HCT116 (cell line): ENCODE measurements at regions not wholly inside any gene's neighbourhood (a gene's known extent, or its start where the extent isn't known, plus 50 kb on each side); places are given as distances from the start of the nearest gene placed in this dataset.

Source experiments
- ATAC-seq: fragments of 200-7000 bp; cut with Tn5 transposase; 2 replicates; pipeline ENCODE4 v1.9.1; 2020; ENCODE audit warnings: mild to moderate bottlenecking, moderate library complexity
- BruUV-seq: library from RNA; stranded (reverse); fragments of 400-500 nt; replicated peaks from 2 replicates; lab custom pipeline; 2021; lab: Mats Ljungman, UMichigan
- CTCF ChIA-PET: fragments of 300-600 bp; sonication (Branson Sonifier 250); formaldehyde crosslinking; loops from one replicate; lab custom pipeline; 2021; ENCODE audit warnings: antibody characterized with exemption; lab: Charles Lee
- POLR2A ChIA-PET: fragments of 300-600, 350-600 bp; sonication (Branson Sonifier 250); formaldehyde crosslinking; loops from one replicate; lab custom pipeline; 2021; ENCODE audit warnings: antibody characterized with exemption; lab: Charles Lee
- RAD21 ChIA-PET, 2 experiments: fragments of 300-600 bp; sonication (Branson Sonifier 250); formaldehyde crosslinking; loops; one replicate each; lab custom pipeline; 2023; ENCODE audit warnings: low total read pairs in 2 of 2; ENCODE audit not compliant: uncharacterized antibody in 2 of 2, unreplicated experiment in 2 of 2, low non-redundant PET in 1 of 2; lab: Charles Lee
- DNase-seq: peaks from one replicate; pipeline ENCODE4 v3.0.0-alpha.2; 2010; ENCODE audit warnings: low read depth, low spot score
- H2AFZ ChIP-seq: fragments of 200-600 bp; shearing (Covaris generic), sonication (generic); 2 replicates; pipeline ENCODE4 v1.6.1; 2017; ENCODE audit warnings: low read depth, mixed run types, mixed read lengths, antibody characterized with exemption, low read length; ENCODE audit not compliant: poor library complexity, severe bottlenecking
- H3K27ac ChIP-seq: 2 replicates; pipeline ENCODE4 v1.5.1; 2012; ENCODE audit warnings: low read depth, low read length
- H3K27me3 ChIP-seq: fragments of 200-600 bp; sonication (generic); 2 replicates; pipeline ENCODE4 v1.6.1; 2016; ENCODE audit warnings: mixed run types, low read length, mixed read lengths; ENCODE audit not compliant: insufficient read depth
- H3K36me3 ChIP-seq, 2 experiments: fragments of 200-500 bp in 1 of 2; fragments of 200-600 bp in 1 of 2; sonication (Bioruptor generic) in 1 of 2; sonication (generic) in 1 of 2; 2 replicates each; pipeline versions ENCODE4 v1.5.1 to v1.6.1; 2014 to 2016; ENCODE audit warnings: low read length in 2 of 2, inconsistent platforms in 1 of 2, mixed read lengths in 1 of 2, mixed run types in 1 of 2; ENCODE audit not compliant: insufficient read depth in 2 of 2, control insufficient read depth in 1 of 2
- H3K4me1 ChIP-seq, 2 experiments: fragments of 200-600 bp in 1 of 2; sonication (generic) in 1 of 2; 2 replicates each; pipeline versions ENCODE4 v1.5.1 to v1.6.1; 2012 to 2017; ENCODE audit warnings: low read length in 2 of 2, inconsistent platforms in 1 of 2, mild to moderate bottlenecking in 1 of 2, mixed read lengths in 1 of 2, mixed run types in 1 of 2, moderate library complexity in 1 of 2; ENCODE audit not compliant: insufficient read depth in 2 of 2, control insufficient read depth in 1 of 2
- H3K4me2 ChIP-seq: fragments of 200-600 bp; sonication (generic); 2 replicates; pipeline ENCODE4 v1.6.1; 2017; ENCODE audit warnings: mixed run types, low read length, mixed read lengths
- H3K4me3 ChIP-seq, 2 experiments: fragments of 200-600 bp in 1 of 2; sonication (generic) in 1 of 2; replicated peaks in 1 of 2; 2 replicates each; pipeline ENCODE4 v1.5.1; 2011 to 2016; ENCODE audit warnings: low read length in 2 of 2, control low read depth in 1 of 2, low read depth in 1 of 2, mild to moderate bottlenecking in 1 of 2, mixed read lengths in 1 of 2, mixed run types in 1 of 2
- H3K79me2 ChIP-seq: fragments of 200-600 bp; sonication (generic); 2 replicates; pipeline ENCODE4 v1.6.1; 2017; ENCODE audit warnings: mild to moderate bottlenecking, mixed run types, low read length, moderate library complexity, mixed read lengths; ENCODE audit not compliant: insufficient read depth
- H3K9ac ChIP-seq: fragments of 200-600 bp; sonication (generic); 2 replicates; pipeline ENCODE4 v1.6.1; 2016; ENCODE audit warnings: low read length, mixed read lengths
- H3K9me2 ChIP-seq: fragments of 200-600 bp; sonication (generic), shearing (Covaris generic); 2 replicates; pipeline ENCODE4 v1.6.1; 2017; ENCODE audit warnings: mixed run types, mild to moderate bottlenecking, moderate library complexity; ENCODE audit not compliant: insufficient read depth
- H3K9me3 ChIP-seq, 2 experiments: fragments of 200-500 bp in 1 of 2; fragments of 200-600 bp in 1 of 2; sonication (Bioruptor generic) in 1 of 2; sonication (generic) in 1 of 2; 2 replicates each; pipeline ENCODE4 v1.6.1; 2014 to 2017; ENCODE audit warnings: low read length in 2 of 2, mixed read lengths in 2 of 2, inconsistent platforms in 1 of 2, low read depth in 1 of 2, mild to moderate bottlenecking in 1 of 2, mixed run types in 1 of 2, moderate library complexity in 1 of 2; ENCODE audit not compliant: control insufficient read depth in 1 of 2, insufficient read depth in 1 of 2
- H4K20me1 ChIP-seq: fragments of 200-600 bp; sonication (generic), shearing (Covaris generic); 2 replicates; pipeline ENCODE4 v1.6.1; 2017; ENCODE audit warnings: mixed run types, mild to moderate bottlenecking, moderate library complexity; ENCODE audit not compliant: insufficient read depth
- CBX3 ChIP-seq: IDR thresholded peaks from 2 replicates; pipeline ENCODE4 v1.6.1; 2012; ENCODE audit warnings: low read depth
- EGR1 ChIP-seq: IDR thresholded peaks from 2 replicates; pipeline ENCODE4 v1.6.1; 2012; ENCODE audit warnings: low read depth
- EZH2phosphoT487 ChIP-seq: fragments of 200-600 bp; IDR thresholded peaks from 2 replicates; pipeline ENCODE4 v1.6.1; 2018; ENCODE audit warnings: antibody characterized with exemption, borderline replicate concordance
- FOSL1 ChIP-seq: IDR thresholded peaks from 2 replicates; pipeline ENCODE4 v1.6.1; 2012; ENCODE audit warnings: low read depth
- POLR2A ChIP-seq: IDR thresholded peaks from 2 replicates; pipeline ENCODE4 v1.7.0; 2011; ENCODE audit warnings: borderline replicate concordance; ENCODE audit not compliant: insufficient read depth, insufficient read length; ENCODE audit errors: extremely low read depth
- POLR2AphosphoS5 ChIP-seq: IDR thresholded peaks from 2 replicates; pipeline ENCODE4 v1.6.1; 2011; ENCODE audit warnings: mild to moderate bottlenecking, low read depth, low read length, moderate library complexity
- RAD21 ChIP-seq: IDR thresholded peaks from 2 replicates; pipeline ENCODE4 v1.6.1; 2012; ENCODE audit warnings: low read depth, mild to moderate bottlenecking
- SIN3A ChIP-seq: IDR thresholded peaks from 2 replicates; pipeline ENCODE4 v1.6.1; 2012; ENCODE audit warnings: low read depth
- SP1 ChIP-seq: IDR thresholded peaks from 2 replicates; pipeline ENCODE4 v1.6.1; 2012; ENCODE audit warnings: low read depth
- TCF7L2 ChIP-seq: IDR thresholded peaks from 2 replicates; pipeline ENCODE4 v1.7.0; 2011; ENCODE audit warnings: borderline replicate concordance, inconsistent platforms; ENCODE audit not compliant: insufficient read depth, insufficient read length; ENCODE audit errors: extremely low read depth
- YY1 ChIP-seq: IDR thresholded peaks from 2 replicates; pipeline ENCODE4 v1.6.1; 2011; ENCODE audit warnings: low read length, low read depth, moderate library complexity, mild to moderate bottlenecking; ENCODE audit not compliant: insufficient replicate concordance; ENCODE audit errors: extremely low read depth
- ZFX ChIP-seq: fragments of 450-650 bp; IDR thresholded peaks from 2 replicates; pipeline ENCODE4 v1.6.1; 2017
- intact Hi-C: fragments of 100-400 bp; cut with micrococcal nuclease; formaldehyde crosslinking; loops from 2 replicates; pipeline ENCODE4 v1.10.0; 2022
- TF ChIP-seq, protein P1 (sequence below): IDR thresholded peaks from 2 replicates; pipeline ENCODE4 v1.6.1; 2012
- TF ChIP-seq, protein P2 (sequence below), 3 experiments: fragments of 200-600 bp in 1 of 3; sonication (generic) in 1 of 3; IDR thresholded peaks in 2 of 3; conservative IDR thresholded peaks in 1 of 3; 2 replicates each; pipeline ENCODE4 v1.5.1; 2012 to 2017; ENCODE audit warnings: low read depth in 2 of 3, low read length in 2 of 3, antibody characterized with exemption in 1 of 3, borderline replicate concordance in 1 of 3, control low read depth in 1 of 3, mild to moderate bottlenecking in 1 of 3, mixed read lengths in 1 of 3, mixed run types in 1 of 3, moderate library complexity in 1 of 3; ENCODE audit not compliant: insufficient read depth in 1 of 3

DNA sequence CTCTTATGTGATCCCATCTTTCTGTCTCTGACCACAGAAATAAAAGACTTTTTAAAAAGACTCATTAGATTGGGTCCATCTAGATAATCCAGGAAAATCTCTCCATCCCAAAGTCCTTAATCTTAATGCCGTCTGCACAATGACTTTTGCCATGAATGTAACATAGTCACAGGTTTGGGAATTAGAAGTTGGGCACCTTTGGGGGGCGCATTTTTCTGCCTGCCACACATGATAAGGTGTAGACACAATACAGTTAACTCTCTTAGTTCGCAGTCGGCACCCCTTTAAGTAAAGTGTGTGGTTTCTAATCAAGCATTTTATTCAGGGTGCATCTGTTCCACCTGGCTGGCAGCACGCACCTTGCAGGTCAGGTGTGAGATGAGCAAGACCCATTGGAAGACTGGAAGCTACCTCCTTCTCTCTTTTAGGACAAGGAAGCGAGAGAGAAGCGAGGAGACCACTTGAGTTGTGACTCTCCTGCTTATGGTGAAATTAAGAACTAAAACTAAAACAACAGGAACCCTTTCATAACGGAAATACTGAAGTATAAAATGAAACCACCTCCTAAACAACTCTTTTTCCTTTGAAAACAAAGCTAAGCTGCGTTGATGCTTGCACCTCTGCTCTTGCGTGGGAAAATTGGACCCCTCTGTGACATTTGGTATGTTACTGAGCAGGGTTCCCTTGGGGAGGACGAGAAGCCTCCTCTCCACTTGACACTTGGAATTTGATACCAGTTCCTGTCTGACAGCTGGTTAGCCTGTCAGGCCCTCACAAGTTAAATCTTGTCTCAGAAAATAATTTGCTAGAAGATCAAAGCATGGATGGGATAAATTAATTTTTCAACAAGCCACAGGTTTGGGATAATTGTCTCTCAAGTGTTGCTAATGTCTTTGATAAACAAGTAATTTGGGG is 304.6 kb upstream of the DMRT1 start:
- Histone ChIP-seq H3K4me1 (no peaks in the 10 kb centered on the region), H3K27me3 (no peaks in the 10 kb centered on the region), H3K9me3 (no peaks in the 10 kb centered on the region), H3K9ac (no peak overlapping the region), H3K79me2 (peaks cover 28% of the 10 kb centered on the region), H3K4me3 (no peak overlapping the region), H3K36me3 (no peaks in the 10 kb centered on the region; a peak in 1 of 4 replicates), H2AFZ (no peak overlapping the region), H3K9me2 (no peaks in the 10 kb centered on the region), H3K27ac (no peak overlapping the region), H4K20me1 (no peaks in the 10 kb centered on the region), H3K4me2 (no peak overlapping the region)
- intact Hi-C loops: no loop called here
- DNase-seq (no peak), ATAC-seq (no peak)
- no TSS peak for BruUV-seq
- ChIA-PET RAD21 (no interaction called here), POLR2A (no interaction called here), CTCF (no interaction called here)
- no peak for TF ChIP-seq POLR2AphosphoS5
- TF ChIP-seq RAD21: no peak
- no peak for TF ChIP-seq YY1
- TF ChIP-seq EGR1: no peak
- TF ChIP-seq POLR2A: no peak
- TF ChIP-seq, protein P1, sequence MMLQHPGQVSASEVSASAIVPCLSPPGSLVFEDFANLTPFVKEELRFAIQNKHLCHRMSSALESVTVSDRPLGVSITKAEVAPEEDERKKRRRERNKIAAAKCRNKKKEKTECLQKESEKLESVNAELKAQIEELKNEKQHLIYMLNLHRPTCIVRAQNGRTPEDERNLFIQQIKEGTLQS: no peak
- no peak for TF ChIP-seq EZH2phosphoT487
- no peak for TF ChIP-seq SP1
- no peak for TF ChIP-seq ZFX
- no peak for TF ChIP-seq TCF7L2
- no peak for TF ChIP-seq FOSL1
- TF ChIP-seq SIN3A: no peak
- TF ChIP-seq, protein P2, sequence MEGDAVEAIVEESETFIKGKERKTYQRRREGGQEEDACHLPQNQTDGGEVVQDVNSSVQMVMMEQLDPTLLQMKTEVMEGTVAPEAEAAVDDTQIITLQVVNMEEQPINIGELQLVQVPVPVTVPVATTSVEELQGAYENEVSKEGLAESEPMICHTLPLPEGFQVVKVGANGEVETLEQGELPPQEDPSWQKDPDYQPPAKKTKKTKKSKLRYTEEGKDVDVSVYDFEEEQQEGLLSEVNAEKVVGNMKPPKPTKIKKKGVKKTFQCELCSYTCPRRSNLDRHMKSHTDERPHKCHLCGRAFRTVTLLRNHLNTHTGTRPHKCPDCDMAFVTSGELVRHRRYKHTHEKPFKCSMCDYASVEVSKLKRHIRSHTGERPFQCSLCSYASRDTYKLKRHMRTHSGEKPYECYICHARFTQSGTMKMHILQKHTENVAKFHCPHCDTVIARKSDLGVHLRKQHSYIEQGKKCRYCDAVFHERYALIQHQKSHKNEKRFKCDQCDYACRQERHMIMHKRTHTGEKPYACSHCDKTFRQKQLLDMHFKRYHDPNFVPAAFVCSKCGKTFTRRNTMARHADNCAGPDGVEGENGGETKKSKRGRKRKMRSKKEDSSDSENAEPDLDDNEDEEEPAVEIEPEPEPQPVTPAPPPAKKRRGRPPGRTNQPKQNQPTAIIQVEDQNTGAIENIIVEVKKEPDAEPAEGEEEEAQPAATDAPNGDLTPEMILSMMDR (IDR thresholded peaks at IDR 0.05 in 2 of 3, conservative IDR thresholded peaks at IDR 0.05 in 1 of 3; ENCODE audit: borderline replicate concordance in 1 of 3, insufficient read depth in 1 of 3, low read depth in 2 of 3, low read length in 2 of 3): no peak
- TF ChIP-seq CBX3: no peak
